Spleen (tissue), 7 donors: ENCODE measurements at regions not wholly inside any gene's neighbourhood (a gene's known extent, or its start where the extent isn't known, plus 50 kb on each side); places are given as distances from the start of the nearest gene placed in this dataset.

Experiments used
- POLR2A ChIP-seq, 3 donors: fragments of 450-650 bp; IDR thresholded peaks; one replicate each; pipeline ENCODE4 v1.5.1; 2017; ENCODE audit warnings: antibody characterized with exemption in 3 of 3, mild to moderate bottlenecking in 1 of 3
- POLR2AphosphoS5 ChIP-seq, 3 donors: sonication (generic); formaldehyde crosslinking; IDR thresholded peaks; one replicate each; pipeline ENCODE4 v1.5.1; 2017; ENCODE audit warnings: antibody characterized with exemption in 3 of 3
- TF ChIP-seq, protein P1 (sequence below), 11 experiments: fragments of 200-600 bp in 7 of 11; fragments of 450-650 bp in 4 of 11; sonication (generic) in 4 of 11; IDR thresholded peaks in 8 of 11; conservative IDR thresholded peaks in 3 of 11; 1 replicate in 7 of 11; 2 replicates in 4 of 11; pipeline versions ENCODE4 v1.4.0 to v1.8.0; 2016 to 2021; ENCODE audit warnings: antibody characterized with exemption in 11 of 11, inconsistent platforms in 4 of 11, mild to moderate bottlenecking in 1 of 11
- donor health status: DM: no; HTN: no; CAD: no; lungs with moderate emphysema.
- donor health status: DM: no; HTN: no; CAD: no.
- donor health status: DM: no; HTN: no; CAD: no.

DNA sequence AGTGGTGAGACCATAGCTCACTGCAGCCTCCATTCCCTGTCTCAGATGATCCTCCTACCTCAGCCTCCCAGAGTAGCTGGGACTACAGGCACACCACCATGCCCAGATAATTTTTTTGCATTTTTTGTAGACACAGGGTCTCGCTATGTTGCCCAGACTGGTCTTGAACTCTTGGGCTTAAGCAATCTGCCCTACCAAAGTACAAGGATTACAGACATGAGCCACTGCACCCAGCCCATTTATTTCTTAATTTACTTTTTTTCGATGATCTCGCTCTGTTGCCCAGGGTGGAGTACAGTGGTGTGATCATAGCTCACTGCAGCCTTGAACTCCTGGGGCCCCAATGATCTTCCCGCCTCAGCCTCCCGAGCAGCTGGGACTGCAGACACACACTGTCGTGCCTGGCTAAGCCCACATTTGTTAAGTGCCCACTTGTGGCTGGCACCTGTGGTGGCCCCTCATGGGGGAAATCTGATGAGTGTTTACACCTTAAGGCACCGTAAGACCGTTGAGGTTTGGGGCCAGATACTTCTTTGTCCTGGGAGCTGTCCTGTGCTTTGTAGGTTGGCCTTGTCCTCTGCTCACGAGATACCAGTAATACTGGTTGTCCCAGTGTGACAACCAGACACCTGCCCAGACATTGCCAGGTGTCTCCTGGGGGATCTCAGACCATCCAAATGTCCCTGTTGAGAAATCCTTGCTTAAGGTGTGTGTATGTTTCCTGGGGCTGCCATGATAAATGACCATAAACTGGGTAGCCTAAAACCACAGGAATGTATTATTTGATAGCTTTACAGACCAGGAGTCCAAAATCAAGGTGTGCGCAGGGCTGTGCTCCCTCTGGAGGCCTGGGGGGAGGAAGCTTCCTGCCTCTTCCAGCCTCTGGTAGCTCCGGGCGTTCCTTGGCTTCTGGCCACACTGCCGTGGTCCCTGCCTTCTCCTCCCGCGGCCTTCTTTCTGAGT is 141.4 kb upstream of the GSE1 start:
- TF ChIP-seq, protein P1, sequence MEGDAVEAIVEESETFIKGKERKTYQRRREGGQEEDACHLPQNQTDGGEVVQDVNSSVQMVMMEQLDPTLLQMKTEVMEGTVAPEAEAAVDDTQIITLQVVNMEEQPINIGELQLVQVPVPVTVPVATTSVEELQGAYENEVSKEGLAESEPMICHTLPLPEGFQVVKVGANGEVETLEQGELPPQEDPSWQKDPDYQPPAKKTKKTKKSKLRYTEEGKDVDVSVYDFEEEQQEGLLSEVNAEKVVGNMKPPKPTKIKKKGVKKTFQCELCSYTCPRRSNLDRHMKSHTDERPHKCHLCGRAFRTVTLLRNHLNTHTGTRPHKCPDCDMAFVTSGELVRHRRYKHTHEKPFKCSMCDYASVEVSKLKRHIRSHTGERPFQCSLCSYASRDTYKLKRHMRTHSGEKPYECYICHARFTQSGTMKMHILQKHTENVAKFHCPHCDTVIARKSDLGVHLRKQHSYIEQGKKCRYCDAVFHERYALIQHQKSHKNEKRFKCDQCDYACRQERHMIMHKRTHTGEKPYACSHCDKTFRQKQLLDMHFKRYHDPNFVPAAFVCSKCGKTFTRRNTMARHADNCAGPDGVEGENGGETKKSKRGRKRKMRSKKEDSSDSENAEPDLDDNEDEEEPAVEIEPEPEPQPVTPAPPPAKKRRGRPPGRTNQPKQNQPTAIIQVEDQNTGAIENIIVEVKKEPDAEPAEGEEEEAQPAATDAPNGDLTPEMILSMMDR (IDR thresholded peaks at IDR 0.05 in 8 of 11, conservative IDR thresholded peaks at IDR 0.05 in 3 of 11), result no peak
- TF ChIP-seq POLR2A (IDR thresholded peaks at IDR 0.05), result no peak
- TF ChIP-seq POLR2AphosphoS5 (IDR thresholded peaks at IDR 0.05), result no peak
